Esophagus (tissue), 2 donors: ENCODE measurements at regions not wholly inside any gene's neighbourhood (a gene's known extent, or its start where the extent isn't known, plus 50 kb on each side); places are given as distances from the start of the nearest gene placed in this dataset.

Source experiments
- H3K27ac ChIP-seq, 2 donors: one replicate each; pipeline ENCODE4 v1.5.1; 2013; ENCODE audit warnings: low read depth in 2 of 2, mild to moderate bottlenecking in 2 of 2, inconsistent platforms in 1 of 2, low read length in 1 of 2, moderate library complexity in 1 of 2
- H3K27me3 ChIP-seq, 2 donors: one replicate each; pipeline ENCODE4 v1.6.1; 2013; ENCODE audit warnings: low read length in 2 of 2, control low read depth in 1 of 2, mild to moderate bottlenecking in 1 of 2; ENCODE audit not compliant: insufficient read depth in 2 of 2, control insufficient read depth in 1 of 2
- H3K36me3 ChIP-seq, 2 donors: one replicate each; pipeline ENCODE4 v1.6.1; 2013; ENCODE audit warnings: low read length in 1 of 2; ENCODE audit not compliant: control insufficient read depth in 2 of 2, insufficient read depth in 2 of 2
- H3K4me1 ChIP-seq, 2 donors: one replicate each; pipeline ENCODE4 v1.6.1; 2013; ENCODE audit warnings: low read length in 1 of 2; ENCODE audit not compliant: control insufficient read depth in 2 of 2, insufficient read depth in 2 of 2
- H3K4me3 ChIP-seq, 2 donors: one replicate each; pipeline ENCODE4 v1.5.1; 2013; ENCODE audit warnings: low read length in 2 of 2, mild to moderate bottlenecking in 2 of 2, low read depth in 1 of 2, moderate library complexity in 1 of 2
- H3K9me3 ChIP-seq, 2 donors: one replicate each; pipeline ENCODE4 v1.6.1; 2013; ENCODE audit warnings: mild to moderate bottlenecking in 2 of 2, low read depth in 1 of 2, low read length in 1 of 2, moderate library complexity in 1 of 2; ENCODE audit not compliant: control insufficient read depth in 2 of 2, insufficient read depth in 1 of 2
- WGBS, 2 donors: extraction: QIAGEN DNeasy Blood & Tissue Kit; methylation state at CpG; one replicate each; pipeline ENCODE4 v1.1.7; 2013; 5-methylcytosine and 5-hydroxymethylcytosine counted together
- donor health status: healthy with polysubstance abuse.
- donor health status: Bipolar disorder and iron deficiency.

DNA sequence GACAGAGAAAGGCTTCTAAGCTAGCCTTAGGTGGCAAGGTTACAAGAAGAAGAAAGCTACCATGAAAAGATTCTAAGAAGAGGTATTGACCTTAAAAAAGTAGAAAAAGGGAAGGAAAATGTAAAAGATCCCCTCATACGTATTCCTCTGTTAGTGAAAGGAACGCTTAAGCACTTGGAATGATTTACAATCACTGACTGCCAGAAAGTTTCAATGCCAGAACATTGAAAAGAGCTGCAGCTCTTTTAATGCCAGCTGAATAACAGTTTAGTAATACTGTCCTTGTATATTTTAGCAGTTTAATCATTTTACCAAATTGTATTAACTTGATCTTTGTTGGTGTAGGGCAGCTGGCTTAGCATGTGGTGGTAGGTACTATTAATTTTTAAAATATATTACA, 650.7 kb downstream of the FAM181B start:
- H3K4me3 ChIP-seq, result no peak overlapping the region
- no peak overlapping the region for H3K27ac ChIP-seq
- no peaks in the 10 kb centered on the region for H3K36me3 ChIP-seq
- WGBS, 2 donors, result 24 to 36% methylated on average over 2 of the region's 2 CpGs
- no peaks in the 10 kb centered on the region for H3K27me3 ChIP-seq
- no peaks in the 10 kb centered on the region for H3K4me1 ChIP-seq
- H3K9me3 ChIP-seq, result no peaks in the 10 kb centered on the region

- Histone ChIP-seq H3K36me3 (no peaks in the 10 kb centered on the region), H3K4me3 (no peak overlapping the region), H3K4me1 (no peaks in the 10 kb centered on the region), H3K9me3 (no peaks in the 10 kb centered on the region), H3K27me3 (no peaks in the 10 kb centered on the region), H3K27ac (no peak overlapping the region)
- 50 to 59% methylated on average over 2 of the region's 2 CpGs for WGBS, 2 donors
Observed at GRCh38 chr11:82080160-82080559, 653.5 kb downstream of the FAM181B start.

- no peaks in the 10 kb centered on the region for H3K9me3 ChIP-seq
- H3K36me3 ChIP-seq, result no peaks in the 10 kb centered on the region
- no peak overlapping the region for H3K4me3 ChIP-seq
- H3K27ac ChIP-seq, result no peak overlapping the region
- no peaks in the 10 kb centered on the region for H3K27me3 ChIP-seq
- no peaks in the 10 kb centered on the region for H3K4me1 ChIP-seq
- WGBS, 2 donors, result 64 to 70% methylated on average over 3 of the region's 3 CpGs
Observed at GRCh38 chr11:82076126-82076525, 657.5 kb downstream of the FAM181B start.

GRCh38 chr11:82059505-82059904, 674.2 kb downstream of the FAM181B start:
- Histone ChIP-seq H3K36me3 (no peaks in the 10 kb centered on the region), H3K4me3 (no peak overlapping the region), H3K27ac (no peak overlapping the region), H3K9me3 (no peaks in the 10 kb centered on the region), H3K27me3 (no peaks in the 10 kb centered on the region), H3K4me1 (no peaks in the 10 kb centered on the region)
- 86 to 90% methylated on average over 3 of the region's 3 CpGs for WGBS, 2 donors

DNA sequence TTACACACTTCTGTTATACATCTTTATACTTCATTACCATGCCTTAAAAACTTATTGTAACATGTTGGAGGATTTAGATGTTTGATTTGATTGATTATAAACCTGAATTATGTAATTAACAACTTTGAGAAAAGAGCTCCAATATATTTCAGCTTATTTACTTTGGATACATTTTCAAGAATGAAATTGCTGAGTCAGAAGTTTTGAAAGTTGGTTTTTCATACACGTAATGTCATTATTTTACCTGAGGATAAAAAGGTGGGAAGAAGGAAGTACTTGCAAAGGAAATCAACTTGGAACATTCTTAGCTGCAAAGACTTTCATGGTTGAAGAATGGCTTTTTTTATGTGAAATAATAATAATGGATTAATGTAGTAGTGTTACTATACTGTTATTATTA, 677.2 kb downstream of the FAM181B start:
- no peaks in the 10 kb centered on the region for H3K27me3 ChIP-seq
- no peaks in the 10 kb centered on the region for H3K9me3 ChIP-seq
- H3K36me3 ChIP-seq, result no peaks in the 10 kb centered on the region
- 44 to 50% methylated on average over 1 of the region's 1 CpG for WGBS, 2 donors
- H3K27ac ChIP-seq, result no peak overlapping the region
- no peaks in the 10 kb centered on the region for H3K4me1 ChIP-seq
- H3K4me3 ChIP-seq, result no peak overlapping the region

- no peaks in the 10 kb centered on the region for H3K4me1 ChIP-seq
- no peaks in the 10 kb centered on the region for H3K9me3 ChIP-seq
- no peak overlapping the region for H3K27ac ChIP-seq
- no peak overlapping the region for H3K4me3 ChIP-seq
- 60 to 71% methylated on average over 3 of the region's 3 CpGs for WGBS, 2 donors
- H3K27me3 ChIP-seq, result no peaks in the 10 kb centered on the region
- H3K36me3 ChIP-seq, result no peaks in the 10 kb centered on the region
Observed at GRCh38 chr11:82049199-82049598, 684.5 kb downstream of the FAM181B start.

- Histone ChIP-seq H3K27me3 (no peaks in the 10 kb centered on the region), H3K4me1 (no peaks in the 10 kb centered on the region), H3K4me3 (no peak overlapping the region), H3K36me3 (no peaks in the 10 kb centered on the region), H3K27ac (no peak overlapping the region), H3K9me3 (no peaks in the 10 kb centered on the region)
- 88 to 90% methylated on average over 1 of the region's 1 CpG for WGBS, 2 donors
Observed at GRCh38 chr11:82047200-82047599, 686.5 kb downstream of the FAM181B start.

DNA sequence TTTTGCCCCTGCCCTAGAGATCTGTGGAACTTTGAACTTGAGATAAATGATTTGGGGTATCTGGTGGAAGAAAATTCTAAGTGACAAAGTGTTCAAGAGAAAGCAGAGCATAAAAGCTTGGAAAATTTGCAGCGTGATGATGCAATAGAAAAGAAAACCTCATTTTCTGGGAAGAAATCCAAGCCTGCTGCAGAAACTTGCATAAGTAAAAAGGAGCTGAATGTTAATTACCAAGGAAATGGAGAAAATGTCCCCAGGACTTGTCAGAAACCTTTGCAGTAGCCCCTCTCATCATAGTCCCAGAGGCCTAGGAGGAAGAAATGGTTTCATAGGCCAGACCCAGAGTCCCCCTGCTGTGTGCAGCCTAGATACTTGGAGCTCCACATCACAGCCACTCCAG, 686.9 kb downstream of the FAM181B start:
- no peaks in the 10 kb centered on the region for H3K4me1 ChIP-seq
- H3K4me3 ChIP-seq, result no peak overlapping the region
- no peaks in the 10 kb centered on the region for H3K27me3 ChIP-seq
- H3K36me3 ChIP-seq, result no peaks in the 10 kb centered on the region
- no peak overlapping the region for H3K27ac ChIP-seq
- H3K9me3 ChIP-seq, result no peaks in the 10 kb centered on the region
- 44 to 45% methylated on average over 1 of the region's 1 CpG for WGBS, 2 donors

DNA sequence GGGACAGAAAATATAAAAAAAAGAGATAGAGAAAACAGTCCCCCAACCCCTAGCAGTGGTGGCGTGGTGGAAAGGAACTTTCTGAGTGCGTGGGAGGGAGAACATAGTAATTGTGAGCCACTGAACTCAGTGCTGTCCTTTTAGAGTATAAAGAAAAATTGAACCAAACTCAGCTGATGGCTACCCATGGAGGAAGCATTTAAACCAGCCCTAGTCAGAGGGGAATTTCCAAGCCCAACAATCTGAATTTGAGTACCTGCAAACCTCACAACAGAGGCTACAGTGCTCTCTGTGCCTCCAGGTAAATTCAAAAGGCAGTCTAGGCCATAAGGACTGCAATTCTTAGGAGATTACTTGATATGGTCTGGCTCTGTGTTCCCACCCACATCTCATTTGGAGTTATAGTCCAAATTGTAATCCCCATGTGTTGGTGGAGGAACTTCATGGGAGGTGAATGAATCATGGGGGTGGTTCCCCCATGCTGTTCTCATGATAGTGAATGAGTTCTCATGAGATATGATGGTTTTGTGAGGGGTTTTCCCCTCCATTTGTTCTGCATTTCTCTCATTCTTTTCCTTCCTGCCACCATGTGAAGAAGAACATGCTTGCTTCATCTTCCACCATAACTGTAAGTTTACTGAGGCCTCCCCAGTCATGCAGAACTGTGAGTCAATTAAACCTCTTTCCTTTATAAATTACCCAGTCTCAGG, 687.8 kb downstream of the FAM181B start:
- WGBS, 2 donors, result 92% methylated on average over 2 of the region's 2 CpGs
- Histone ChIP-seq H3K4me1 (no peaks in the 10 kb centered on the region), H3K4me3 (no peak overlapping the region), H3K27me3 (no peaks in the 10 kb centered on the region), H3K36me3 (no peaks in the 10 kb centered on the region), H3K9me3 (no peaks in the 10 kb centered on the region), H3K27ac (no peak overlapping the region)

GRCh38 chr11:82043316-82043715, 690.3 kb downstream of the FAM181B start:
- H3K27me3 ChIP-seq, result no peaks in the 10 kb centered on the region
- no peaks in the 10 kb centered on the region for H3K9me3 ChIP-seq
- no peak overlapping the region for H3K4me3 ChIP-seq
- H3K4me1 ChIP-seq, result no peaks in the 10 kb centered on the region
- H3K36me3 ChIP-seq, result no peaks in the 10 kb centered on the region
- H3K27ac ChIP-seq, result no peak overlapping the region
- 74 to 81% methylated on average over 2 of the region's 2 CpGs for WGBS, 2 donors
